H1 (cell line): ENCODE measurements at regions not wholly inside any gene's neighbourhood (a gene's known extent, or its start where the extent isn't known, plus 50 kb on each side); places are given as distances from the start of the nearest gene placed in this dataset.

Experiments used
- CHD1 ChIP-seq: IDR thresholded peaks from 2 replicates; pipeline ENCODE4 v1.6.1; 2012; ENCODE audit warnings: low read depth, low read length, improper control_type of control experiment
- JUN ChIP-seq: IDR thresholded peaks from 2 replicates; pipeline ENCODE4 v1.6.1; 2011; ENCODE audit warnings: low read depth, mild to moderate bottlenecking, improper control_type of control experiment, low read length
- KDM5A ChIP-seq: fragments of 200-600 bp; IDR thresholded peaks from 2 replicates; pipeline ENCODE4 v1.7.1; 2012; ENCODE audit warnings: mild to moderate bottlenecking, low read length, inconsistent platforms, mixed read lengths
- MAFK ChIP-seq: IDR thresholded peaks from 2 replicates; pipeline ENCODE4 v1.6.1; 2012; ENCODE audit warnings: low read depth, mild to moderate bottlenecking, improper control_type of control experiment, low read length
- RAD21 ChIP-seq, 2 experiments: IDR thresholded peaks in 1 of 2; conservative IDR thresholded peaks in 1 of 2; 2 replicates each; pipeline ENCODE4 v1.6.1; 2011; ENCODE audit warnings: low read depth in 2 of 2, low read length in 2 of 2, improper control_type of control experiment in 1 of 2, inconsistent platforms in 1 of 2, mild to moderate bottlenecking in 1 of 2, moderate library complexity in 1 of 2
- SP2 ChIP-seq: IDR thresholded peaks from 2 replicates; pipeline ENCODE4 v1.6.1; 2012; ENCODE audit warnings: mild to moderate bottlenecking, low read length, inconsistent platforms
- YY1 ChIP-seq: IDR thresholded peaks from 2 replicates; pipeline ENCODE4 v1.6.1; 2011; ENCODE audit warnings: low read depth, mild to moderate bottlenecking, low read length
- TF ChIP-seq, protein P1 (sequence below): IDR thresholded peaks from 2 replicates; pipeline ENCODE4 v1.6.1; 2012; ENCODE audit warnings: inconsistent platforms

DNA sequence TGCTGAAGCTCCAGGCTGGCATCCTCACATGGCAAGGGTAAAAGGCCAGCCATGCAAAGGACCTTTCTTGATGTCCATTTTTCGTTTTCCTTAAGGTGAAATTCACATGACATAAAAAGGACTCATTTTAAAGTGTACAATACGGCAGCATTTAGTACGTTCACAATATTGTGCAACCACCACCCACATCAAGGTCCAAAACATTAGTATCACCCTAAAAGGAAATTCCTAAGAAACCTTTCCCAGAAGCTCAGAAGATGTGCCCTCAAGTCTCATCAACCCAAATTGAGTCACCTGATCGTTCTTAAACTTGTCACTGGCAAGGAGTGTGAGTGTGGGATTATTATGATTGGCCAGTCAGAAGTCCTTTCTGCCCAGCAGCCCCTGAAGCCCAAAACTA lies 250.1 kb downstream of the TLE3 start (continued):
- TF ChIP-seq YY1 (no peak), KDM5A (no peak), RAD21 (IDR thresholded peaks at IDR 0.05 in 1 of 2, conservative IDR thresholded peaks at IDR 0.05 in 1 of 2; ENCODE audit: low read depth in 2 of 2, low read length in 2 of 2) (no peak), JUN (no peak), CHD1 (no peak), SP2 (no peak), MAFK (no peak)
- TF ChIP-seq, protein P1, sequence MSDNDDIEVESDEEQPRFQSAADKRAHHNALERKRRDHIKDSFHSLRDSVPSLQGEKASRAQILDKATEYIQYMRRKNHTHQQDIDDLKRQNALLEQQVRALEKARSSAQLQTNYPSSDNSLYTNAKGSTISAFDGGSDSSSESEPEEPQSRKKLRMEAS = no peak
